ENCODE measurements at regions not wholly inside any gene's neighbourhood (a gene's known extent, or its start where the extent isn't known, plus 50 kb on each side); places are given as distances from the start of the nearest gene placed in this dataset.
A peak's percentile ranks its signal among the peaks of the same experiment; 100 is the strongest.

DNA sequence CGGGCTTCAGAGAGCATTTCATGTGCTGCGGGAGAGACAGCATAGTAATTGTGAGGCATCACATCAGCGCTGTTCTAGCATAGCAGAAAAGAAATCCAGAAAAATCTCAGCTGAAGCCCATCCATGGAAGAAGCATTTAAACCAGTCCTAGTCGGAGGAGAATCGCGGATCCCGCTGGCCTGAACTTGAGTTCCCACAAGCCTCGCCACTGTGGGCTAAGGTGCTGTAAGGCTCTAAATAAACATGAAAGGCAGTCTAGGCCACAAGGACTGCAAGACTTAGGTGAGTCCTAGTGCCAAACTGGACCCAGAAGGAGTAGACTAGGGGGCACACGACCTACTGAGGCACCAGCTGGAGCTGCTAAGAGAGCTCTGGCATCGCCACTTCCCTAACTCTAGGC is 1225.3 kb upstream of the CHAC2 start:
- TF ChIP-seq, protein P1, sequence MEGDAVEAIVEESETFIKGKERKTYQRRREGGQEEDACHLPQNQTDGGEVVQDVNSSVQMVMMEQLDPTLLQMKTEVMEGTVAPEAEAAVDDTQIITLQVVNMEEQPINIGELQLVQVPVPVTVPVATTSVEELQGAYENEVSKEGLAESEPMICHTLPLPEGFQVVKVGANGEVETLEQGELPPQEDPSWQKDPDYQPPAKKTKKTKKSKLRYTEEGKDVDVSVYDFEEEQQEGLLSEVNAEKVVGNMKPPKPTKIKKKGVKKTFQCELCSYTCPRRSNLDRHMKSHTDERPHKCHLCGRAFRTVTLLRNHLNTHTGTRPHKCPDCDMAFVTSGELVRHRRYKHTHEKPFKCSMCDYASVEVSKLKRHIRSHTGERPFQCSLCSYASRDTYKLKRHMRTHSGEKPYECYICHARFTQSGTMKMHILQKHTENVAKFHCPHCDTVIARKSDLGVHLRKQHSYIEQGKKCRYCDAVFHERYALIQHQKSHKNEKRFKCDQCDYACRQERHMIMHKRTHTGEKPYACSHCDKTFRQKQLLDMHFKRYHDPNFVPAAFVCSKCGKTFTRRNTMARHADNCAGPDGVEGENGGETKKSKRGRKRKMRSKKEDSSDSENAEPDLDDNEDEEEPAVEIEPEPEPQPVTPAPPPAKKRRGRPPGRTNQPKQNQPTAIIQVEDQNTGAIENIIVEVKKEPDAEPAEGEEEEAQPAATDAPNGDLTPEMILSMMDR (IDR thresholded peaks at IDR 0.05; ENCODE audit: low read depth, low read length): no peak
- DNase-seq (ENCODE audit: low read depth, low spot score): no peak
- H3K4me3 ChIP-seq (ENCODE audit: low read depth, low read length): no peak overlapping the region
- in situ Hi-C loops (cut with HindIII; ENCODE audit: low sequenced_read_pairs): no loop called here

DNA sequence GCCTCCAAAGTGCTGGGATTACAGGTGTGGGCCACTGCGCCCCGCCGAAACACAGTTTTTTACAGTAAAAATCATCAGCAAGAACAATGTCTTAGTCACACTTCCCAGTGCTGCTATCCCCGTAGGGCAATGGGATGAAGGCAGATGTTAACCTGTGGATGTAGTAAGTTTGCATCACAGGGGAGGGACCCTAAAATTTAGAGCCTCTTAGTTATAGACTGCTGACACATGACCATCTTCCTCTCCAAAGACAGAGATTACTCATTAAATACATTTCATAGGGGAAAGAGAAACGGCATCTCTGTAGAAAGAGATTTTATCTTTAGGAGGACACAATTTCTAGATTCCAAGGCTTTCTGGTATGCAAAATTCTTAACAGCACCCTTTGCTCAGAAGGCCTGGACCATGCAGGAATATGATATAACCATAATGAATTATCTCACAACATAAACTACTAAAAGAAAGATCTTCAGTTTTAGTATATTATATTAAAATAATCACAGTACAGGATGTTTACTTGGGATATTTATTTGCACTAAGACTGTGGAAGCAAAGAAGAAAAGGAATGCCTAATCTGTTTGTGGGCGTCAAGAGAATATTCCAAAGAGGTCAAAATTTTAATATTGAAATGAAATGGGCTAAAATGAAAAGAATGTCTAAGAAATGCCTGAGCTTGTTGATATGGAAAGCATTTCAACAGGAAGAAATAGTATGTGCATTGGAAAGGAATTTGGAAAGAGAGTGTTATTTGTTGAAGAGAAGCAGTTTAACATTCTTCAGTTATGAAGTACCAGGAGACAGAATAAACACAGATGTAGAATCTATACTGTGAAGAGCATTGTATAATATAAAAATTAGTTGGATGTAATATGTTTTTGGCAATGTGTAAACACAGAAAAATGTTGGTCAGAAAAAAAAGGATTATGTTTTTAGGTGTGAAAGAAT is 1228.3 kb upstream of the CHAC2 start:
- no peak overlapping the region for H3K4me3 ChIP-seq (ENCODE audit: low read depth, low read length)
- DNase-seq (ENCODE audit: low read depth, low spot score): no peak
- in situ Hi-C loops (cut with HindIII; ENCODE audit: low sequenced_read_pairs): no loop called here
- TF ChIP-seq, protein P1 (IDR thresholded peaks at IDR 0.05; ENCODE audit: low read depth, low read length): no peak

DNA sequence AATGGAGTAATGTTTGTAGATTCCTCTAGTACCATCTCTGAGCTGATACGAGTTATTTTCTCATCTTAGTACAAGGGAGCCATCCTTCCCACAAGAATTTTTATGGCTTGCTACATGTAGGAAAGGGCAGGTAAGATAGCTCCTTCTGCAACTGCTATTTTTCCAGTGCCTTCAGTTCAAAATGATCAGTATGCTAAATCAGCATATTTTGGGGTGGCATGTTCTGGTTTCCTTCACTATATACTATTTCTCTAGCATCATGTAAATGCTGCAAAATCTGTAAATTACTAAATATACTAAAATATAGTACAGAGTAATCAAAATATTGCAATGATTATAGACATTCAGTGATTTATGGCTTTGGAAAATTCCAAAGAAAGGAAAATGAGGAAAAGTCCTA is 1230.0 kb upstream of the CHAC2 start:
- DNase-seq (ENCODE audit: low read depth, low spot score): no peak
- in situ Hi-C loops (cut with HindIII; ENCODE audit: low sequenced_read_pairs): no loop called here
- H3K4me3 ChIP-seq (ENCODE audit: low read depth, low read length): no peak overlapping the region
- TF ChIP-seq, protein P1 (IDR thresholded peaks at IDR 0.05; ENCODE audit: low read depth, low read length): no peak

DNA sequence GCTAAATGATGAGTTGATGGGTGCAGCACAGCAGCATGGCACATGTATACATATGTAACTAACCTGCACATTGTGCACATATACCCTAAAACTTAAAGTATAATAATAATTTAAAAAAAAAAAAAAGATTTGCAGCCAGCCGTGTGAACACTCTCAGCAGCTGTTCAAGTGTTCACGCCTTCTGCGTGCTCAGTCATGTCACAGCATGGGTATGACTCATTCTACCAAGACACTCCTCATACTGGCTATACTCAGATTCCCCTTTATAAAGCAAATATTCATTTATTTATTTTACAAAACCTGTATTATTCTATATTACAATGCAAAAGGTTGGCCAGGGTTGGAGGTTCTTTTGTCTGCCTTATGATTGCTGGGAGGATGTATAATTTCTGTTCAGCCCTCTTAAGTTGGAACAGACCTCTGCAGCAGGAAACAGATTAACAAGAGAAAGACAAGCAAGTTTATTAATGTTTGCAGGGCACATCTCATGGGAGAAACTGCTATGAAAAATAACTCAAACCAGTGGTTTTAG is 1230.6 kb upstream of the CHAC2 start:
- TF ChIP-seq, protein P1 (IDR thresholded peaks at IDR 0.05; ENCODE audit: low read depth, low read length): no peak
- peak; percentile 7 for DNase-seq (ENCODE audit: low read depth, low spot score)
- in situ Hi-C loops (cut with HindIII; ENCODE audit: low sequenced_read_pairs): no loop called here
- no peak overlapping the region for H3K4me3 ChIP-seq (ENCODE audit: low read depth, low read length)

DNA sequence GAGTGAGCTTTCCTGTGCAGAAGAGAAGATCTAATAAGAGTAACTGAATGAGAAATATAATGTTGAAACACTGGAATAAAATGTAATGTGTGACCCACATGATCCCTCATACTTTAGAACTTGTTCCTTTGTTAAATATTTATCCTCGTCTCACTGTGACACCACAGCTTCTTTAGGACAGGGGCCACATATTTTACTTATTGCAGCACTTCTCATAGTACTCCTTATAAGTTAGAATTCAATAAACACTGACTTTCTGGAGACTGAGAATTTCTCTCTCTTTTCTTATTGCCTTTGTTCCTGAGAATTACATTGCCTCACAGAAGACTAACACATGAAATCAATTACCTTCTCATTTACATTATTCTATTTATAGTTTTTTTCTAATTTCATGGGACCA is 1234.6 kb upstream of the CHAC2 start:
- TF ChIP-seq, protein P1 (IDR thresholded peaks at IDR 0.05; ENCODE audit: low read depth, low read length): no peak
- DNase-seq (ENCODE audit: low read depth, low spot score): no peak
- in situ Hi-C loops (cut with HindIII; ENCODE audit: low sequenced_read_pairs): no loop called here
- no peak overlapping the region for H3K4me3 ChIP-seq (ENCODE audit: low read depth, low read length)

DNA sequence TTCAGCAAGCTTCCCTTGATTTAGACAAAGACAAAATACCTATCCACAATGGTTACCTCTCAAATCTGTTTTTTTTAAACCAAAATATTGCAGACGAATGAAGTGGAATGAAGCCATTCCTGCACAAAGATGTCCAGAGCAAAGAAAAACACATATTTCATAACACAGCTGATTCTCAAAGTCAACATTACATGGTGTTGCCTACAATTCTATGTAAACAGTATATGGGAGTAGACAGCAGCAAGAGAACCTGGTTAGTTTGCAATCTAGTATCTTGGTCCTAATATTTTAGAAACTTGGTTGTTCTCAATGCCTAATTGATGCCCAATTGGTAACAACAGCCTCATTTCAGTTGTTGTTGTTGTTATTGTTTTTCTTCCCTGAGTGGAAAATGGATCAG is 1240.9 kb upstream of the CHAC2 start:
- DNase-seq (ENCODE audit: low read depth, low spot score): no peak
- in situ Hi-C loops (cut with HindIII; ENCODE audit: low sequenced_read_pairs): no loop called here
- TF ChIP-seq, protein P1 (IDR thresholded peaks at IDR 0.05; ENCODE audit: low read depth, low read length): no peak
- no peak overlapping the region for H3K4me3 ChIP-seq (ENCODE audit: low read depth, low read length)
